Fibroblast of mammary gland (primary cell): ENCODE measurements at regions not wholly inside any gene's neighbourhood (a gene's known extent, or its start where the extent isn't known, plus 50 kb on each side); places are given as distances from the start of the nearest gene placed in this dataset.
A peak's percentile ranks its signal among the peaks of the same experiment; 100 is the strongest.

Experiments used
- DNase-seq: peaks from one replicate; pipeline ENCODE4 v3.0.0-alpha.2; 2010; ENCODE audit warnings: low read depth
- H3K4me3 ChIP-seq: 2 replicates; pipeline ENCODE4 v1.5.1; 2011; ENCODE audit warnings: low read depth, mild to moderate bottlenecking, low read length, moderate library complexity; ENCODE audit not compliant: control insufficient read depth
- CTCF ChIP-seq: conservative IDR thresholded peaks from 2 replicates; pipeline ENCODE4 v1.5.1; 2011; ENCODE audit warnings: low read depth, low read length, inconsistent platforms; ENCODE audit not compliant: control insufficient read depth, insufficient read depth

GRCh38 chr4:32985256-32985655 is 2265.1 kb downstream of the PCDH7 start:
- no peak overlapping the region for H3K4me3 ChIP-seq
- peak; percentile 54 for DNase-seq
- TF ChIP-seq CTCF: no peak

- no peak for TF ChIP-seq CTCF
- no peak overlapping the region for H3K4me3 ChIP-seq
- DNase-seq: no peak
Observed at GRCh38 chr4:32986236-32986635, 2266.1 kb downstream of the PCDH7 start.

GRCh38 chr4:32987111-32987510 is 2266.9 kb downstream of the PCDH7 start:
- TF ChIP-seq CTCF: no peak
- H3K4me3 ChIP-seq: no peak overlapping the region
- DNase-seq: no peak

- no peak for TF ChIP-seq CTCF
- DNase-seq: no peak
- H3K4me3 ChIP-seq: no peak overlapping the region
Observed at GRCh38 chr4:32988165-32988811, 2268.1 kb downstream of the PCDH7 start.

GRCh38 chr4:32991663-32992062 is 2271.5 kb downstream of the PCDH7 start:
- no peak for TF ChIP-seq CTCF
- no peak overlapping the region for H3K4me3 ChIP-seq
- no peak for DNase-seq

GRCh38 chr4:32994981-32995881 is 2275.1 kb downstream of the PCDH7 start:
- H3K4me3 ChIP-seq: no peak overlapping the region
- DNase-seq: no peak
- no peak for TF ChIP-seq CTCF
